Breast epithelium (tissue), 3 donors: ENCODE measurements at regions not wholly inside any gene's neighbourhood (a gene's known extent, or its start where the extent isn't known, plus 50 kb on each side); places are given as distances from the start of the nearest gene placed in this dataset.

Experiments used
- POLR2A ChIP-seq: fragments of 450-650 bp; IDR thresholded peaks from one replicate; pipeline ENCODE4 v1.6.1; 2016; ENCODE audit warnings: antibody characterized with exemption, mild to moderate bottlenecking, moderate library complexity
- TF ChIP-seq, protein P1 (sequence below), 3 donors: fragments of 450-650 bp; IDR thresholded peaks; one replicate each; pipeline ENCODE4 v1.5.1; 2016 to 2017; ENCODE audit warnings: antibody characterized with exemption in 3 of 3, mild to moderate bottlenecking in 3 of 3, moderate library complexity in 3 of 3

DNA sequence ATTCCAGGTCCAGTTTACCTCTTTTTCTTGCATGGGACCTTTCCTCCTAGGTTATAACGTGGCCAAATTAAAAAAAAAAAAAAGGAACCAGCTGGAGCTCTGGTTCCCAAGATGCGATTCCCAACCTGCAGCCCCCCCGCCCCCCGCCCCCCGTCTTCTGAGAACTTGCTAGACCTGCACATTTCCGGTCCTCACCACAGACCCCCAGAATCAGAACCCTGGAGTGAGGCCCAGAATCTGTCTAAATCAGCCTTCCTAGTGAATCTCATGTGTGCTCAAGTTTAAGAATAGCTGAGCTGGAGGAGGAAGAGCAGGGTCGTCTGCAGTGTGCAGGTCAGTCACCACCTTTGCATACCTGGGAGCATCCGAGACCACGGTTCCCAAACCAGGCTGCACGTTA, 144.2 kb downstream of the KLF6 start:
- TF ChIP-seq POLR2A, result no peak
- TF ChIP-seq, protein P1, sequence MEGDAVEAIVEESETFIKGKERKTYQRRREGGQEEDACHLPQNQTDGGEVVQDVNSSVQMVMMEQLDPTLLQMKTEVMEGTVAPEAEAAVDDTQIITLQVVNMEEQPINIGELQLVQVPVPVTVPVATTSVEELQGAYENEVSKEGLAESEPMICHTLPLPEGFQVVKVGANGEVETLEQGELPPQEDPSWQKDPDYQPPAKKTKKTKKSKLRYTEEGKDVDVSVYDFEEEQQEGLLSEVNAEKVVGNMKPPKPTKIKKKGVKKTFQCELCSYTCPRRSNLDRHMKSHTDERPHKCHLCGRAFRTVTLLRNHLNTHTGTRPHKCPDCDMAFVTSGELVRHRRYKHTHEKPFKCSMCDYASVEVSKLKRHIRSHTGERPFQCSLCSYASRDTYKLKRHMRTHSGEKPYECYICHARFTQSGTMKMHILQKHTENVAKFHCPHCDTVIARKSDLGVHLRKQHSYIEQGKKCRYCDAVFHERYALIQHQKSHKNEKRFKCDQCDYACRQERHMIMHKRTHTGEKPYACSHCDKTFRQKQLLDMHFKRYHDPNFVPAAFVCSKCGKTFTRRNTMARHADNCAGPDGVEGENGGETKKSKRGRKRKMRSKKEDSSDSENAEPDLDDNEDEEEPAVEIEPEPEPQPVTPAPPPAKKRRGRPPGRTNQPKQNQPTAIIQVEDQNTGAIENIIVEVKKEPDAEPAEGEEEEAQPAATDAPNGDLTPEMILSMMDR (IDR thresholded peaks at IDR 0.05), result no peak
